Epithelial cell of proximal tubule (primary cell): ENCODE measurements at regions not wholly inside any gene's neighbourhood (a gene's known extent, or its start where the extent isn't known, plus 50 kb on each side); places are given as distances from the start of the nearest gene placed in this dataset.

ENCODE experiments used
- DNase-seq: peaks from one replicate; pipeline ENCODE4 v3.0.0-alpha.2; 2011; ENCODE audit warnings: low read depth
- H3K4me3 ChIP-seq: 2 replicates; pipeline ENCODE4 v1.5.1; 2011; ENCODE audit warnings: low read depth, mild to moderate bottlenecking, low read length
- CTCF ChIP-seq: conservative IDR thresholded peaks from 2 replicates; pipeline ENCODE4 v1.5.1; 2012; ENCODE audit warnings: low read depth, mild to moderate bottlenecking, low read length

DNA sequence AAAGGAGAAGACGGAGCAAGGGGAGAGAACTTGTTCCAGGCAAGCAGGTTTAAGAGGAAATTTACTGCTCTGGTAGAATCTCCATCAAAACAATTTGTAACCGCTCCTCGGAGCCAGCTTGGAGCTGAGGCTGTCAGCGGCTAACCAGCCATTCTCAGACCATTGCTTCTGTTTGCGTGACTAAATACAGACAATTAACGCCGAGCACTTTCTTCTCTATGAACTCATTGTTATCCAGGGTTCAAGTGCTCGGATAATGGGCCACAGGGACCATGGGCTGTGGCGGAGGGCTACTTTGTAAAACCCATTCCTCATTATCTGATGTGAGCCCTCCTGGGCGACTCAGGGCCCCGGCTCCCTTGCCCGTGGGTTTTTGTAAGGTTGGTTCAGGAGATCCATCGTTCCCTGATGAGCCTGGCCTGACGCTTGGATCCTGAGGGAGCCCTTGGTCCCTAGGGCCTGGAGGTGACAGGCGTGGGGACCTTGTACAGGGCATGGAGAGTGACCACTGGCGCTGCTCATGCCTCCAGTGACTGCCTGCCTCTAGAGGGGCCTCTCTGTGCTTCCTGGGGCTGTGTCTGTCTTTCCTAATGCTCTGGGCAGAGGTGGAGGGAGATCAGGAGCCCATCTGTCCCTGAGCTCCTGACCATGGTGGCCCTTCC is 61.5 kb upstream of the ZNF536 start:
- no peak overlapping the region for H3K4me3 ChIP-seq
- no peak for TF ChIP-seq CTCF

GRCh38 chr19:30311911-30312310 is 60.3 kb upstream of the ZNF536 start:
- TF ChIP-seq CTCF = no peak
- H3K4me3 ChIP-seq = no peak overlapping the region
- DNase-seq = no peak

More for the DNA sequence above, 61.5 kb upstream of the ZNF536 start:
- DNase-seq = no peak

GRCh38 chr19:30312582-30313352 is 59.4 kb upstream of the ZNF536 start:
- no peak for TF ChIP-seq CTCF
- H3K4me3 ChIP-seq = no peak overlapping the region
- DNase-seq = no peak

- no peak for TF ChIP-seq CTCF
- no peak overlapping the region for H3K4me3 ChIP-seq
- no peak for DNase-seq
These were observed 58.8 kb upstream of the ZNF536 start for GRCh38 chr19:30313353-30313750.

DNA sequence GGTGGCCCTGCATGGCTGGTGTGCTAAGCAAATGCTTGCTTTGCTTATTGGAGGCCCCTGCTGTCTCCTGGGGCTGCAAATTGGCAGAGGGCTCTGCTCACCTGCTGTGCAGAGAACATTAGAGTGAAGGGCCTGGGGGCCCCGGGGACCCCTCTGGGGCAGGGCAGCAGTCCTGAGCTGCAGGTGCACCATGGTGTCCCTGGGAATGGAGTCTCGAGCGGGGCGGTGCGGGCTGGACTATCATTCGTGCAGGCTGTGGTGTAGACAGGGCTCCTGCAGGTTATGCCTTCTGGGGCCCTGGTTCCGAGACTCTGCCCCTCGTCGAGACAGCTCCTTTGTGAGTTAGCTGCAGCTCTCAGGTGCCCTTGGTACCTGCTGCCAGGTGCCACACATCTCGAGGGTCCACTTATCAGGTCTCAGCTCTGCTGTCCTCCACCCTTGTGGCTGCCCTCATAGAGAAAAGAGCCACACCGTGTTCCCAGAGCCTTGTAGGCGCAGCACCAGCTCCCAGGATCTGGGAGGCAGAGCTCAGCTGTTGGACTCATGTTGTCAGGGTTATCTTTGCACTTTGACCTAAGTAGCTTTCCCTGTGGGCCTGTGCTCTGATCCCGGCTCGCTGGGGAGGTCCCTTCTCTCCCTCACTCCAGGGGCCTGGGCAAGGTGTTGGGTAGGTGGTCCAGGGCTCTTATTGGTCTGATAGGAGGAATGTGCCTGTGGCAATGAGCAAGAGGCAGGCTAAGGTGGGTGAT is 58.0 kb upstream of the ZNF536 start:
- TF ChIP-seq CTCF = no peak
- DNase-seq = no peak
- no peak overlapping the region for H3K4me3 ChIP-seq

DNA sequence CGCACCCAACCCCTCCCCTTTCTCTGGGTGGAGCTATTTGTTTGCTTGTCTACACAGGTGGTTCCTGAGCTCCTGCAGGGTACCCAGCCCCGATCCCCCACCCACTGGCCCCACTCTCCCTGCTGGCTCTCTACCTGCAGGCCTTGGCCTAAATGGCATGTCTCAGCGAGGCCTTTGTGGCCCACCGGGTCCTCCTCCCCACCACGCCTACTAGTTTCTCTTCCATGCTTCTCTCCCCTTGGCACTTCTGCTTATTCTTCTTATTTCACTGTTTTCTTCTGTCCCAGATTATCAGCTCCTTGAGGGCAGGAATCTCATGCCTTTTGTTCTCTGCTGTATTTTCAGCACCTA is 57.4 kb upstream of the ZNF536 start:
- no peak for DNase-seq
- no peak overlapping the region for H3K4me3 ChIP-seq
- no peak for TF ChIP-seq CTCF
